H1 (cell line): ENCODE measurements at regions not wholly inside any gene's neighbourhood (a gene's known extent, or its start where the extent isn't known, plus 50 kb on each side); places are given as distances from the start of the nearest gene placed in this dataset.

ENCODE experiments used
- CTCF ChIA-PET: fragments of 300-600 bp; sonication (Branson Sonifier 250); formaldehyde crosslinking; loops from one replicate; lab custom pipeline; 2021; ENCODE audit not compliant: partially characterized antibody; lab: Charles Lee
- POLR2A ChIA-PET: fragments of 300-600 bp; sonication (Branson Sonifier 250); formaldehyde crosslinking; loops from one replicate; lab custom pipeline; 2021; ENCODE audit warnings: inconsistent platforms; ENCODE audit not compliant: partially characterized antibody; lab: Charles Lee
- DNase-seq, 2 experiments: peaks; one replicate each; pipeline versions ENCODE4 v3.0.0 to v3.0.0-alpha.2; 2010 to 2022; ENCODE audit warnings: low spot score in 2 of 2, low read depth in 1 of 2, mixed read lengths in 1 of 2
- FAIRE-seq: peaks from 2 replicates; lab custom pipeline; 2011; peaks lifted over from hg19 to GRCh38; lab: Jason Lieb, UNC
- H2AFZ ChIP-seq: 2 replicates; pipeline ENCODE4 v1.8.1; 2012; ENCODE audit warnings: low read length, inconsistent platforms
- H2AK5ac ChIP-seq: 2 replicates; pipeline ENCODE4 v1.6.1; 2013; ENCODE audit warnings: low read depth, low read length
- H2BK120ac ChIP-seq: replicated peaks from 2 replicates; pipeline ENCODE3; 2013; ENCODE audit warnings: low read depth, low read length, inconsistent platforms
- H2BK12ac ChIP-seq: 2 replicates; pipeline ENCODE4 v1.6.1; 2013; ENCODE audit warnings: low read depth, low read length
- H2BK15ac ChIP-seq: 2 replicates; pipeline ENCODE4 v1.6.1; 2013; ENCODE audit warnings: low read length
- H2BK20ac ChIP-seq: 2 replicates; pipeline ENCODE4 v1.6.1; 2013; ENCODE audit warnings: low read length
- H2BK5ac ChIP-seq: 2 replicates; pipeline ENCODE4 v1.6.1; 2013; ENCODE audit warnings: low read depth, low read length
- H3K14ac ChIP-seq: 2 replicates; pipeline ENCODE4 v1.6.1; 2013; ENCODE audit warnings: inconsistent platforms; ENCODE audit not compliant: insufficient read length
- H3K18ac ChIP-seq: 2 replicates; pipeline ENCODE4 v1.6.1; 2013; ENCODE audit warnings: low read length; ENCODE audit errors: extremely low read depth
- H3K23ac ChIP-seq: 2 replicates; pipeline ENCODE4 v1.6.1; 2013; ENCODE audit warnings: inconsistent platforms; ENCODE audit not compliant: insufficient read length
- H3K23me2 ChIP-seq: 2 replicates; pipeline ENCODE4 v1.6.1; 2013; ENCODE audit warnings: low read depth, low read length
- H3K27ac ChIP-seq: 2 replicates; pipeline ENCODE4 v1.6.1; 2011; ENCODE audit warnings: low read depth, low read length, inconsistent platforms
- H3K27me3 ChIP-seq, 4 experiments: replicated peaks in 1 of 4; 1 replicate in 1 of 4; 2 replicates in 3 of 4; pipeline versions ENCODE4 v1.6.1 to v1.8.1; 2011 to 2013; ENCODE audit warnings: low read length in 3 of 4, mild to moderate bottlenecking in 3 of 4, inconsistent platforms in 2 of 4, mixed read lengths in 2 of 4, moderate library complexity in 1 of 4; ENCODE audit not compliant: control insufficient read depth in 3 of 4, insufficient read depth in 3 of 4; ENCODE audit errors: extremely low read depth in 1 of 4
- H3K36me3 ChIP-seq, 4 experiments: 2 replicates each; pipeline versions ENCODE4 v1.6.1 to v1.8.1; 2011 to 2013; ENCODE audit warnings: mild to moderate bottlenecking in 4 of 4, low read length in 3 of 4, moderate library complexity in 2 of 4, control low read depth in 1 of 4, inconsistent platforms in 1 of 4; ENCODE audit not compliant: insufficient read depth in 4 of 4, control insufficient read depth in 2 of 4
- H3K4ac ChIP-seq: replicated peaks from 2 replicates; pipeline ENCODE3; 2013; ENCODE audit warnings: low read length, low read depth, mixed read lengths, inconsistent platforms; ENCODE audit not compliant: insufficient read length
- H3K4me1 ChIP-seq, 4 experiments: replicated peaks in 1 of 4; 1 replicate in 1 of 4; 2 replicates in 3 of 4; pipeline versions ENCODE4 v1.6.1 to v1.8.1; 2011 to 2013; ENCODE audit warnings: low read length in 3 of 4, inconsistent platforms in 2 of 4, mixed read lengths in 1 of 4; ENCODE audit not compliant: insufficient read depth in 4 of 4, control insufficient read depth in 3 of 4
- H3K4me2 ChIP-seq, 2 experiments: 2 replicates each; pipeline versions ENCODE4 v1.6.1 to v1.8.1; 2011 to 2013; ENCODE audit warnings: low read depth in 2 of 2, low read length in 2 of 2, control low read depth in 1 of 2, inconsistent platforms in 1 of 2, mild to moderate bottlenecking in 1 of 2; ENCODE audit not compliant: insufficient read depth in 1 of 2
- H3K4me3 ChIP-seq, 4 experiments: fragments of 200-600, 300-600 bp in 1 of 4; sonication (generic), shearing (Covaris generic), sonication (Bioruptor Twin) in 1 of 4; 2 replicates each; pipeline versions ENCODE4 v1.5.1 to v1.8.1; 2011 to 2016; ENCODE audit warnings: low read length in 4 of 4, low read depth in 3 of 4, control low read depth in 2 of 4, inconsistent platforms in 2 of 4, mild to moderate bottlenecking in 2 of 4, mixed read lengths in 1 of 4, moderate library complexity in 1 of 4; ENCODE audit not compliant: insufficient read depth in 2 of 4; ENCODE audit errors: extremely low read depth in 1 of 4
- H3K56ac ChIP-seq: replicated peaks from 2 replicates; pipeline ENCODE3; 2013; ENCODE audit warnings: low read depth, mild to moderate bottlenecking, mixed read lengths, low read length, inconsistent platforms; ENCODE audit not compliant: insufficient read length
- H3K79me1 ChIP-seq: 2 replicates; pipeline ENCODE4 v1.6.1; 2013; ENCODE audit warnings: low read depth, low read length, control low read depth
- H3K79me2 ChIP-seq, 2 experiments: 2 replicates each; pipeline versions ENCODE4 v1.6.1 to v1.8.1; 2012 to 2013; ENCODE audit warnings: low read length in 2 of 2, mild to moderate bottlenecking in 2 of 2, inconsistent platforms in 1 of 2; ENCODE audit not compliant: insufficient read depth in 2 of 2, control insufficient read depth in 1 of 2
- H3K9ac ChIP-seq, 4 experiments: replicated peaks in 1 of 4; 1 replicate in 1 of 4; 2 replicates in 3 of 4; pipeline versions ENCODE4 v1.6.1 to v1.8.1; 2011 to 2013; ENCODE audit warnings: low read depth in 3 of 4, low read length in 3 of 4, control low read depth in 2 of 4, mild to moderate bottlenecking in 2 of 4, moderate library complexity in 2 of 4, inconsistent platforms in 1 of 4; ENCODE audit errors: extremely low read depth in 1 of 4
- H3K9me3 ChIP-seq, 2 experiments: 2 replicates each; pipeline versions ENCODE4 v1.6.1 to v1.8.1; 2012 to 2013; ENCODE audit warnings: mild to moderate bottlenecking in 2 of 2, moderate library complexity in 2 of 2, control low read depth in 1 of 2, inconsistent platforms in 1 of 2, low read depth in 1 of 2, low read length in 1 of 2, mixed read lengths in 1 of 2; ENCODE audit not compliant: insufficient read depth in 2 of 2
- H4K20me1 ChIP-seq, 2 experiments: replicated peaks in 1 of 2; 2 replicates each; pipeline versions ENCODE3 to v1.8.1; 2011 to 2013; ENCODE audit warnings: inconsistent platforms in 2 of 2, low read length in 2 of 2, mild to moderate bottlenecking in 1 of 2; ENCODE audit not compliant: insufficient read depth in 2 of 2, control insufficient read depth in 1 of 2
- H4K5ac ChIP-seq: 2 replicates; pipeline ENCODE4 v1.6.1; 2013; ENCODE audit warnings: low read length, low read depth, mixed read lengths, inconsistent platforms; ENCODE audit not compliant: insufficient read length
- H4K8ac ChIP-seq: 2 replicates; pipeline ENCODE4 v1.8.0; 2013; ENCODE audit warnings: mild to moderate bottlenecking, moderate library complexity, low read length, inconsistent platforms; ENCODE audit not compliant: insufficient read depth; ENCODE audit errors: extremely low read depth
- H4K91ac ChIP-seq: replicated peaks from 2 replicates; pipeline ENCODE3; 2013; ENCODE audit warnings: low read length, mixed read lengths, inconsistent platforms; ENCODE audit not compliant: insufficient read length
- CBX5 ChIP-seq: fragments of 300-800, 300-1000 bp; sonication (generic); IDR thresholded peaks from 2 replicates; pipeline ENCODE4 v1.7.1; 2016; ENCODE audit warnings: antibody characterized with exemption, low read length, low read depth
- CHD1 ChIP-seq: IDR thresholded peaks from 2 replicates; pipeline ENCODE4 v1.6.1; 2012; ENCODE audit warnings: low read depth, low read length, improper control_type of control experiment
- CHD2 ChIP-seq: IDR thresholded peaks from 2 replicates; pipeline ENCODE4 v1.6.1; 2012; ENCODE audit warnings: low read length, improper control_type of control experiment
- EZH2 ChIP-seq: fragments of 200-600 bp; sonication (generic); IDR thresholded peaks from 2 replicates; pipeline ENCODE4 v1.7.1; 2012; ENCODE audit warnings: low read depth, mild to moderate bottlenecking, moderate library complexity, low read length, inconsistent platforms; ENCODE audit not compliant: severe bottlenecking
- SRF ChIP-seq: IDR thresholded peaks from 2 replicates; pipeline ENCODE4 v1.6.1; 2011; ENCODE audit warnings: mild to moderate bottlenecking, low read depth, low read length, moderate library complexity
- WGBS, 2 experiments: shearing (Covaris generic) in 1 of 2; methylation state at CpG; one replicate each; pipeline versions ENCODE4 v1.1.6 to v1.1.7; 2013 to 2015; ENCODE audit warnings: low lambda C conversion rate in 2 of 2, mixed read lengths in 2 of 2, inconsistent platforms in 1 of 2, low coverage in 1 of 2, missing lambda C conversion rate in 1 of 2; ENCODE audit not compliant: insufficient replicate concordance in 2 of 2, insufficient coverage in 1 of 2, insufficient read length in 1 of 2; ENCODE audit errors: extremely low coverage in 1 of 2, missing lambda C conversion rate in 1 of 2; 5-methylcytosine and 5-hydroxymethylcytosine counted together
- TF ChIP-seq, protein P1 (sequence below): IDR thresholded peaks from 2 replicates; pipeline ENCODE4 v1.6.1; 2011; ENCODE audit warnings: low read length, improper control_type of control experiment

DNA sequence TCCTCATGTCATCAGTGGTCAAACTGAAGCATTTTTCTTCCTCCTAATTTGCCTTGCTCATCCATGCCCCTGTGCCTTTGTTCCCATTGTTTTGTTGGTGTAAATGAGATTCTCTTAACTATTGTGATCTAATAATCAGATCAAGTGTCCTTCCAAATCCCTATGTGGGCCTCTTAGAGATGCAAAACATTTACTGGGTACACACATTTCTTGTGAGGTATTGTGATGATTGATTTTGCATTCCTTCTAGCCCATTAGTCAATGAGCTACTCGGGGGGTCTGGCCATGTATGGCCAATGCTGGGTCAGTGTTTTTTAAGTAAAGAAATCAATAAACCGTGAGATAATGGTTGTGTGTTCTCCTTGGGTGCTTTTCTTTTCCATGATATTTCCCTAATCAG lies 580.4 kb downstream of the VGLL3 start:
- ChIA-PET POLR2A (no interaction called here), CTCF (interaction anchor here (0.6 to 1.1 kb wide), 2 partner anchors 152 to 269 kb away, joined by 3 read pairs; no protein-coding TSS in a partner anchor)
- Histone ChIP-seq H3K4me2 (peak overlapping the region; percentile 26 to 27), H3K36me3 (no peaks in the 10 kb centered on the region), H3K79me2 (no peaks in the 10 kb centered on the region), H2AK5ac (no peak overlapping the region), H3K56ac (no peak overlapping the region), H2BK120ac (no peak overlapping the region), H2BK15ac (no peak overlapping the region), H3K9ac (no peak overlapping the region), H3K23ac (no peak overlapping the region), H3K27ac (no peak overlapping the region), H4K8ac (no peak overlapping the region), H3K18ac (no peak overlapping the region), H3K23me2 (no peaks in the 10 kb centered on the region), H3K4me1 (peaks cover 0 to 11% (median 6%) of the 10 kb centered on the region in 4 experiments; a peak in 3 of 7 replicates), H2AFZ (no peak overlapping the region), H4K5ac (peak overlapping the region; percentile 51), H3K27me3 (no peaks in the 10 kb centered on the region), H3K4ac (no peak overlapping the region), H2BK20ac (0 out of 2 replicates have a peak overlapping the region, but pooled peaks have one; percentile 40), H4K20me1 (no peaks in the 10 kb centered on the region), H3K9me3 (no peaks in the 10 kb centered on the region), H4K91ac (no peak overlapping the region), H3K4me3 (0 out of 8 replicates have a peak overlapping the region, but pooled peaks of 1 of the 4 experiments have one; percentile 2), H3K14ac (no peak overlapping the region), H3K79me1 (no peaks in the 10 kb centered on the region), H2BK5ac (0 out of 2 replicates have a peak overlapping the region, but pooled peaks have one; percentile 1), H2BK12ac (no peak overlapping the region)
- no peak for DNase-seq
- TF ChIP-seq, protein P1, sequence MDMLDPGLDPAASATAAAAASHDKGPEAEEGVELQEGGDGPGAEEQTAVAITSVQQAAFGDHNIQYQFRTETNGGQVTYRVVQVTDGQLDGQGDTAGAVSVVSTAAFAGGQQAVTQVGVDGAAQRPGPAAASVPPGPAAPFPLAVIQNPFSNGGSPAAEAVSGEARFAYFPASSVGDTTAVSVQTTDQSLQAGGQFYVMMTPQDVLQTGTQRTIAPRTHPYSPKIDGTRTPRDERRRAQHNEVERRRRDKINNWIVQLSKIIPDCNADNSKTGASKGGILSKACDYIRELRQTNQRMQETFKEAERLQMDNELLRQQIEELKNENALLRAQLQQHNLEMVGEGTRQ = no peak
- TF ChIP-seq CHD1 (no peak), SRF (0 out of 2 replicates have a peak, but pooled peaks have one; percentile 14), EZH2 (no peak), CHD2 (no peak), CBX5 (no peak)
- 25% methylated on average over 2 of the region's 2 CpGs; no CpG with 5 or more reads in 1 of the 2 experiments for WGBS, 2 experiments
- FAIRE-seq = peak; percentile 28
